DND-41 (cell line): ENCODE measurements at regions not wholly inside any gene's neighbourhood (a gene's known extent, or its start where the extent isn't known, plus 50 kb on each side); places are given as distances from the start of the nearest gene placed in this dataset.

Experiments used
- ATAC-seq: fragments of 200-7000 bp; cut with Tn5 transposase; 3 replicates; pipeline ENCODE4 v1.9.1; 2021; ENCODE audit warnings: low read depth; ENCODE audit not compliant: insufficient read depth
- DNase-seq: peaks from one replicate; pipeline ENCODE4 v3.0.0-alpha.2; 2020
- H2AFZ ChIP-seq: 2 replicates; pipeline ENCODE4 v1.6.0; 2012; ENCODE audit warnings: low read depth, low read length
- H3K27ac ChIP-seq: 2 replicates; pipeline ENCODE4 v1.5.1; 2012; ENCODE audit warnings: low read length, inconsistent platforms
- H3K27me3 ChIP-seq: fragments of 200-600 bp; sonication (generic); 2 replicates; pipeline ENCODE4 v1.6.0; 2012; ENCODE audit warnings: low read length, mild to moderate bottlenecking, inconsistent platforms; ENCODE audit not compliant: insufficient read depth, poor library complexity
- H3K36me3 ChIP-seq: 2 replicates; pipeline ENCODE4 v1.5.1; 2012; ENCODE audit warnings: low read length, inconsistent platforms; ENCODE audit not compliant: insufficient read depth
- H3K4me1 ChIP-seq: 2 replicates; pipeline ENCODE4 v1.5.1; 2012; ENCODE audit warnings: mild to moderate bottlenecking, low read length; ENCODE audit not compliant: insufficient read depth
- H3K4me2 ChIP-seq: 2 replicates; pipeline ENCODE4 v1.6.0; 2012; ENCODE audit warnings: mild to moderate bottlenecking, moderate library complexity, low read length, inconsistent platforms; ENCODE audit not compliant: insufficient read depth
- H3K4me3 ChIP-seq, 2 experiments: fragments of 200-600 bp in 1 of 2; shearing (Covaris generic) in 1 of 2; 2 replicates each; pipeline ENCODE4 v1.5.1; 2012 to 2016; ENCODE audit warnings: inconsistent platforms in 2 of 2, low read length in 2 of 2, mild to moderate bottlenecking in 2 of 2, low read depth in 1 of 2, moderate library complexity in 1 of 2
- H3K79me2 ChIP-seq: 2 replicates; pipeline ENCODE4 v1.6.0; 2012; ENCODE audit warnings: low read length, inconsistent platforms; ENCODE audit not compliant: insufficient read depth
- H3K9ac ChIP-seq: 2 replicates; pipeline ENCODE4 v1.6.0; 2012; ENCODE audit warnings: low read depth, mild to moderate bottlenecking, inconsistent platforms, low read length, moderate library complexity
- H3K9me3 ChIP-seq: 2 replicates; pipeline ENCODE4 v1.5.1; 2012; ENCODE audit warnings: low read length, moderate library complexity, mild to moderate bottlenecking, inconsistent platforms; ENCODE audit not compliant: insufficient read depth, severe bottlenecking
- H4K20me1 ChIP-seq: 2 replicates; pipeline ENCODE4 v1.6.0; 2012; ENCODE audit warnings: low read length; ENCODE audit not compliant: insufficient read depth
- CTCF ChIP-seq: IDR thresholded peaks from 2 replicates; pipeline ENCODE4 v1.5.1; 2012; ENCODE audit warnings: borderline replicate concordance, low read length, moderate library complexity, mild to moderate bottlenecking; ENCODE audit not compliant: poor library complexity, severe bottlenecking; ENCODE audit errors: extremely low read depth
- EZH2 ChIP-seq: IDR thresholded peaks from 3 replicates; pipeline ENCODE4 v1.6.1; 2012; ENCODE audit warnings: borderline replicate concordance, low read depth, mild to moderate bottlenecking, moderate library complexity, low read length, inconsistent platforms; ENCODE audit not compliant: severe bottlenecking

GRCh38 chr4:66451741-66452140 lies 781.5 kb upstream of the EPHA5 start:
- Histone ChIP-seq H3K4me2 (no peak overlapping the region), H3K27me3 (no peaks in the 10 kb centered on the region), H3K27ac (no peak overlapping the region), H4K20me1 (no peaks in the 10 kb centered on the region), H3K79me2 (no peaks in the 10 kb centered on the region), H2AFZ (no peak overlapping the region), H3K4me3 (no peak overlapping the region), H3K9me3 (no peaks in the 10 kb centered on the region), H3K9ac (no peak overlapping the region), H3K4me1 (no peaks in the 10 kb centered on the region), H3K36me3 (no peaks in the 10 kb centered on the region)
- TF ChIP-seq CTCF (no peak), EZH2 (no peak)
- DNase-seq, result no peak
- no peak for ATAC-seq

- no peak overlapping the region for H2AFZ ChIP-seq
- TF ChIP-seq CTCF (no peak), EZH2 (no peak)
- no peak overlapping the region for H3K4me2 ChIP-seq
- H3K27ac ChIP-seq, result no peak overlapping the region
- H3K9me3 ChIP-seq, result no peaks in the 10 kb centered on the region
- H3K4me3 ChIP-seq, result no peak overlapping the region
- H4K20me1 ChIP-seq, result no peaks in the 10 kb centered on the region
- no peaks in the 10 kb centered on the region for H3K36me3 ChIP-seq
- no peak overlapping the region for H3K9ac ChIP-seq
- ATAC-seq, result no peak
- no peaks in the 10 kb centered on the region for H3K4me1 ChIP-seq
- no peak for DNase-seq
- no peaks in the 10 kb centered on the region for H3K79me2 ChIP-seq
- no peaks in the 10 kb centered on the region for H3K27me3 ChIP-seq
These were observed 772.7 kb upstream of the EPHA5 start for GRCh38 chr4:66443008-66443407.

GRCh38 chr4:66439508-66439907 lies 769.2 kb upstream of the EPHA5 start:
- Histone ChIP-seq H3K4me3 (no peak overlapping the region), H3K9me3 (no peaks in the 10 kb centered on the region), H4K20me1 (no peaks in the 10 kb centered on the region), H3K4me2 (no peak overlapping the region), H3K79me2 (no peaks in the 10 kb centered on the region), H3K27me3 (no peaks in the 10 kb centered on the region), H2AFZ (no peak overlapping the region), H3K4me1 (no peaks in the 10 kb centered on the region), H3K36me3 (no peaks in the 10 kb centered on the region), H3K9ac (no peak overlapping the region), H3K27ac (no peak overlapping the region)
- ATAC-seq, result no peak
- no peak for DNase-seq
- TF ChIP-seq EZH2 (no peak), CTCF (no peak)

GRCh38 chr4:66433706-66434105 lies 763.4 kb upstream of the EPHA5 start:
- H4K20me1 ChIP-seq, result no peaks in the 10 kb centered on the region
- H3K27ac ChIP-seq, result no peak overlapping the region
- H3K36me3 ChIP-seq, result no peaks in the 10 kb centered on the region
- H3K4me3 ChIP-seq, result no peak overlapping the region
- no peaks in the 10 kb centered on the region for H3K27me3 ChIP-seq
- no peaks in the 10 kb centered on the region for H3K9me3 ChIP-seq
- H3K79me2 ChIP-seq, result no peaks in the 10 kb centered on the region
- DNase-seq, result no peak
- H3K4me1 ChIP-seq, result no peaks in the 10 kb centered on the region
- H3K4me2 ChIP-seq, result no peak overlapping the region
- no peak overlapping the region for H3K9ac ChIP-seq
- H2AFZ ChIP-seq, result no peak overlapping the region
- no peak for TF ChIP-seq EZH2
- TF ChIP-seq CTCF, result no peak
- ATAC-seq, result no peak
